CD4-positive, alpha-beta T cell treated with Interleukin-6 for 4 hours (primary cell): ENCODE measurements at regions not wholly inside any gene's neighbourhood (a gene's known extent, or its start where the extent isn't known, plus 50 kb on each side); places are given as distances from the start of the nearest gene placed in this dataset.

Source experiments
- DNase-seq: peaks from one replicate; pipeline ENCODE4 v3.0.0-alpha.2; 2020; ENCODE audit warnings: mixed read lengths

DNA sequence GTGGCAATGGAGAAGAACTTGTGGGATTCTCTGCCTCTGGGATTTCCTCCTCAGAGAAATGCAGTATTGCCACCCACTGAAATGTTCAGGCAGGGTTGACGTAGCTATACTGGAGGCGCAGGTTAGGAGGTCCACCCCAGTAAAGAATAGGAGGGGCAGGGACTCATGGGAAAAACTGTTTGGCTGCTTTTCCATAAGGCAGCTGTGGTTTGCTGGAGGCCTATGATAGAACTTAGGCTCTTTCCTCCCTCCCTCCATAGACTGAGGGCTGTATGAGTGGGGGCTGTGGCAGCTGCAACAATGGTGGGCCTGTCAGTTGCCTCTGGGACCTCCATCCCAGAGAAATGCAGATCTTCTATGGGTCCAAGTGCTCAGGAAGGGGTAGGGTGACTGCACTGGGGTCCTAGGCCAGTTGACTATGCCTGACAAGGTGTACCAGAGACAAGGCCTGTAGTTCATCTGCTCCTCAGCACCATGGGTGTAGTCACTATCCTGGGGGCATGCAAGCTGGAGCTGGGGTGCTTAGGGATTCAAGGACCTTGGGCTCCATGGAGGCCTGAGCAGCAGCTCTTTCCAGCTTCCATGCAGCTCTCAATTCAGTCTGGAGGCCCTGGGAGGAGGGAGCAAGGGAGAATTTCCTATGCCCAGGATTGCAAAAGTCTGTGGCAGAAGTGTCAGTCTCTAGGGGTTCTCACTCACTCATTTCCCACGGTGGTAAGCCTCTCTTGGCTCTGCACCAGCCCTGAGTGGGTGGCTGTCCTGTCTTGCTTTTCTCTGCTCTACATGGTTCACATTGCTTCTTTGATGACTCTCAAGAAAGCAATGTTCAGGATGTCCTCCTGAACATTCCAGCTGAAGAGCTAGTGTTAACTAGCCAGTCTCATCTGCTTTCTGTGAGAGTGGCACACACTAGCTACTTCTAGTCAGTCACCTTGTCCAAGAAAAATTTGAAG, 353.0 kb downstream of the IDS start:
- no peak for DNase-seq

DNA sequence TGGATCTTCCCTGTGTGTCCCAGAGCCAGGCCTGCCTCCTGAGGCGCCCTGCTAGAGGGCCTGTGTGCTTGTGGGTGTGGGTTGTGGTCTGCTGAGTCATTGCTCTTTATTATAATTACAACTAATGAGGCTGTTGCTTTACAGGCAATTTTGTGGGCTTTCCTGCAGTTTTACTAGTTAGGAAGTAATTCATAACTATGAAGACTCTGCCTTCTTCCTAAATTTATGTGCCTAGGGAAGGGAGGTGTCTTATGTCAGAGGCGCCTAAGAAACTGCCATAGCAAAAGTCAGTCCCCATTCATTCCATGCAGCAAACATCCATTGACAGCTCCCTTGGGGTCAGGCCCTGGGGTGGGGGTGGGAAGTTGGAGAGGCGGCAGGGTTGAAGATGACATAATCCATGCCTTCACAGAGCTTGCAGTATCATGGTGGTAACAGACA, 359.2 kb downstream of the IDS start:
- DNase-seq = no peak

DNA sequence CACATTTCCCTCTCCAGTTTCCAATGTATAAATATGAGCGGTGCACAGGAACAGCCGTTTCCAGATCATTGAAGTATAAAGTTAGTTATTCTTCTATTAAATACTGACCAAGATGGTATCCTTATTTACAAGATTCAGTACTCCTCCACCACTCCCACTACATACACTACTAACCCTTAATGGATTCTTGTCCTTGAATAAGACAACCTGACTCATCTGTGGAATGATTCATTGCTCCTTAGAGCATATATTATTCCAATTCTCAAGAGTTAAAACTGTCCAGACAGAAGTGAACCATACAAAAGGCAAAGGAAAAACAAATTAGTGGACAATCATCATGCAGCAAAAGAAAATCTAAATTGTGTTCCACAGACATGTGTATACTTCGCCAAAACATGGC, 373.3 kb downstream of the IDS start:
- no peak for DNase-seq

DNA sequence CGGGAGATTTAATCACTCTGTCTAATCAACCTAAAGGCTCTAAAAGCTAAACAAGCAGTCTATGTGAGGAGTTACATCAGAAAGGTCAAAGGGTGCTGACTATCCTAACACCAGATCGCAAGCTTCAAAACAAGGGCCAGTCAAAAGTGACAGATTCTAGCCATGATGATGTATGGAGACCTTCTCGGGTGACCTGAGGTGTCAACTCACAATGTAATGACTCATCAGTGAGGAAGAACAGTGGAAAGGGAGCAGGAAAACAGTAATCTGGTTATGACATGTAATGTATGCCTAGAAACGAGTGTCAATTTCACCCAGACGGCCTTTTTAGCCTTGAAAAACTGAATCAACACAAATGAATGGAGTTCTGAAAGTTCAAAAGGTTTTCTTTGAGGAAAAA, 375.3 kb downstream of the IDS start:
- no peak for DNase-seq

DNA sequence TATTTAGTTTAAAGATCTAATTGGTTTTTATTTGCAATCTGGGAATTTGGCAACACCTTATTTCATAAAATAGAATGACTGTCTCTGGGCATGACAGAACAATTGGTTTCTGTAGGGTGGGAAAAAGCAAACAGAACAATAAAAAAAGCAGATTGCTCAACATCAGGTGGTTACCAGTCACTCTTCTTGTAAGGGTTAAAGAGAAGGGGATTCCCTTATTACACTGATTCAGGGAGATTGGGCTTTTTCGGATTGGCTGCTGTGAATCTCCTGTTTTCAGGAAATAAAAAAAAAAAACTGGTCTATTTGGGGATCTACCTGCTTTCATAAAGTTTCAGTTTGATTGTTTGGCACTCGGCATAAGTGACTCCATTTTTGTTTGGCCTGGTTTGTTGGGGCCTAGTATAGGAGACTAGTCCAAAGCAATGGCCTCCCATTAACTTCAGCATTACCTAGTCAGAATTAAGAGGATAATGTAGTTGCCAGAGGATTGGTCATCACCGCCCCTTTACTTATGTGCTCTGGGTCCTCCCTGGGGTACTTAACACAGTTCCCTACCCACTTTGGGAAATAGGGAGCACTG, 380.5 kb downstream of the IDS start:
- no peak for DNase-seq

DNA sequence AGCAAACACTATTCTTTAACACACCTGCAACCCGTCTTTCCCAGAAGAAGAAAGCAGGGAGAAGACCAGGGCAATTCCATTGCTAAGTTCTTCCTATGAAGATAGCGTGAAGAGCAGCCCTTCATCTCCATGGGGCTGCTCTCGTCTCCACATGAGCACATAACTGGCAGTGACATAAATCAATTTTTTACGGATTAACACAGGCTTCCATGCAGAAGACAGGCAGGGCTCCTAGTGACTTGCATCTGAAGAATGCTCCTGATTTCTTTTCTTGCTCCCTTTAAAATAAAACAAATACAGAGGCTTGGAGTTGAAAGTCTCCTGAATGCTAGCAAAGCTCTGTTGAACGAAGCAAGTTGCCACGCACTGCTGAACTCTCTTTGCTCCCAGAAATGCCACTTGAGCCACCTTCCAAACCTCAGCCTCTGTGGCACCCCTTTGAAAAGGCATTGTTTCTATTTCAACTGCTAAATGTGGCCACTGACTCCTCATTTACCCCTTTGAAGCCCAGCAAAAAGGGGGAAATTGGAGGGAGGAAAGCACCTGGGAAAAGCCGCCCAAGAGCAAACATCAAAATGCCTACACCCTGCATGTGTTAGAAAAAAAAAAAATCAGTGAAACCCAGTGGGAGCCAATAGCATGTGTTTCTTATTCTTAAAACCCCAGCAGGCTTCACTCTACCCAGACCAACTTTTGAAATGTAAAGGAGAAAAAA, 383.7 kb downstream of the IDS start:
- no peak for DNase-seq

DNA sequence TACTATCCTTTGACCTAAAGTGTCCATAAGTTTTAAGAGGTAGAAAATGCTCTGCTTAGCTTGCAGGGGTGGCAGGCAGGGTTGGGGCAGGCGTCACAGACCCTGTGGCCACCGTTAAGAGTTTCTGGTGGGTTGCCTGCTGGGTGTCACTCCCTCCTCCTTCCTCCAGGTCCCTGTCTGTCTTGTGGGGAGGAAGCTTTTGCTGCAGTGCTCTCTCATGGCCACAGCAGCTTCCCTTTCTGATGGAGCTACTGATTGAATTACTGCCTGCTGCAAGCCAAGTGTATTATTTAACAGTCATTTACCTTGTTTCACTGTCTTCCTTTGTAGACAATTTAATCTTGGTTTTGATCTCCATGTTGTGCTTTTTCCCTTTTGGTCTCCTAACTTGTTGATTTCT, 384.6 kb downstream of the IDS start:
- DNase-seq = no peak

DNA sequence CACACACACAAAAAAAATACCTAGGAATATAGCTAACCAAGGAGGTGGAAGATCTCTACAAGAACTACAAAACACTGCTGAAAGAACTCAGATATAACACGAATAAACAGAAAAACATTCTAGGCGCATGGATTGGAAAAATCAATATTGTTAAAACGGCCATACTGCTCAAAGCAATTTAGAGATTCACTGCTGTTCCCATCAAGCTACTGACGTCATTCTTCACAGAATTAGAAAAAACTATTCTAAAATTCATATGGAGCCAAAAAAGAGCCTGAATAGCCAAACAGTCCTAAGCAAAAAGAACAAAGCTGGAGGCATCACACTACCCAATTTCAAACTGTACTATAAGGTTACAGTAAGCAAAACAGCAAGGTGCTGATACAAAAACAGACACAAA, 390.2 kb downstream of the IDS start:
- DNase-seq = no peak

DNA sequence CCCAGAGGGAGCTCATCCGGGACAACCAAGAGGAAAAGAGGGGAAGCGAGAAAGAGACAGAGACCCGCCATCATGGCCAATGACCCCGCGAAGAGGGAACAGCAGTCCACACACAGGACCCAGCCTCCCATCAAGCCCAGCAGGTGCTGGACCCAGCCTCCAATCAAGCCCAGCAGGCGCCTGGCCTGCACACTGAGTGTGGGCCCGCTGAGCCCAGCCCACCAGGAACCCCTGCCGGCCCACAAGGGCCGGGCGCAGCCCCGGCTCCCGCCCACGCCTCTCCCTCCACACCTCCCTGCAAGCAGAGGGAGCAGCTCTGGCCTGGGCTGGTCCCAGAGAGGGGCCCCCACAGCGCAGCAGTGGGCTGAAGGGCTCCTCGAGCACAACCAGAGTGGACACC, 391.1 kb downstream of the IDS start:
- no peak for DNase-seq

DNA sequence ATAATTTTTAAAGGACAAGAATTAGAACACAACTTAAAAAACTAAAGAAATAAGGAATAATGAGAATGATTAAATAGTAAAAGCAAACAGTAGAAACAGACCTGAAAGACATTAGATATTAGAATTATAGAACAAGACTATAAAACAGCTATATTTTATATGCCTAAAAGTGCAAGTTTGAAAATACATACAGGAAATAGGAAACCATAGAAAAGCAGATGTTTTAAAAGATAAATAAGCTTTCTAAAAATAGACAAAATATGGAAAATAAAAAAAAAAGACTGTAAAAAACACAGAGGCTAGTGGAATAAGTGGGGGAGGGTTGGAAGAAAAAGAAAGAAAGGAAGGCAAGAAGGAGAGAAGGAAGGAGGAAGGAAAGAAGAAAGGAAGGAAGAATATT, 407.3 kb downstream of the IDS start:
- DNase-seq = no peak

DNA sequence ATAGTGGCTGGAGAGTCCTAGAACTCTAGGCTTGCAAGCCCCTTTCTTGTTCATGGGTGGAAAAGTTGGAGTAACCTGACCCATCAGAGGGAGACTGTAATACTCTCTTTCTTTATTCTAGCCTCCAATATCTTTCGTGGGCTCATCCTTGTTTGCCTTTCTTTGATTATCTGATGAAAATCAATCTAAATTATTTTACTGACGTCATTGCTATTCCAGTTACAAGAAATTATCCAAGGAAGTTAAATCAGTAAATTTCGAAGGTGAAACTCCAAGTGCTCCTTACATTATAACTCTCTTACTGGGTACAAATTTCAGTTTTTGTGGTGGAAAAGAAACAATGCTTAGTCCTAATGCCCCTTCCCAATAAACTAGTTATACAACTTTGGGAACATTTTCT, 412.9 kb downstream of the IDS start:
- no peak for DNase-seq

DNA sequence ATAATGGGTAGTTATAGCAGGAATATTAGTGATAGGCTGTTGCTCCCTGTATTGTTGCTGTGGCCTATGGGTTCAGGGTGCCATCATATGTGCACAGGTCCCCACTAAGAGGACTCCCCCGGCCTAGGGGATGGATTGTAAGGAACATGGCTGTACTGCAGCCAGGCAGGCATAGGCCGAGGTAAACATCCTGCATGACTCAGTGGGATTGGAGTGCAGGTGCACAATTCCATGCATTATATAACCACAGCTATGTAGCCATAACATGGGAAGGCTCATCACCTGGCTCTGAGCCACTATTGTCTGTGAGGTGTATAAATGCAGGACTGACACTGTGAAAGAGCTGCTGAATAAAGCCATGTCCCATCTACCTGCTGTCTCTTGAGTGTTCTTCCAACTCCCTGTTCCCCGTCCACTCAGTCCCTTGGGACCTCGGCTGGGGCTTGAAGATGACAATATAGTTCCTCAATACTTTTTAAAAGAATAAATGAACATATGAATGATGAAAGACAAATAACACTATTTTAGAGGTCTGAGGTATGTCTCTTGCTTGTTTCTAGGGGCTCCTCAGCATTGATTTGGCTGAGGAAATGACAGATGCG, 425.2 kb downstream of the IDS start:
- DNase-seq = no peak

DNA sequence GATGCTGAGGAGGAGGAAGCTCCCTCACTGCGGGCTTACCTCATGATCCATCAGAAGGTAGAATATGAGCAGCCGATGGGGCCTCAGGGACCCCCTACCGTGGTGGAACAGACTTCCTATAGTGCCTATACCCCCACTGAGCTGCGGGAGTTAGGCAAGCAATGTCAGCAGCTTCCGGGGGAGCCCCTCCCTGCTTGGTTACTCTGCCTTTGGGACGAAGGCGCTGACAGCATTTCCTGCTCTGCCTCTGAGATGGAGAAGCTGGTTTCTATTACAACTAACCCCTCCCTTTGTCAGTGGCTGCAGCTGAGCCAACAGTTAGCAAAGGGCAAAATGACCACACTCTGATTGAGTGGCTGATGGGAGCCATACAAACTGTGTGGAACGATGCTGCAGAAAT, 430.7 kb downstream of the IDS start:
- DNase-seq = peak; percentile 8

DNA sequence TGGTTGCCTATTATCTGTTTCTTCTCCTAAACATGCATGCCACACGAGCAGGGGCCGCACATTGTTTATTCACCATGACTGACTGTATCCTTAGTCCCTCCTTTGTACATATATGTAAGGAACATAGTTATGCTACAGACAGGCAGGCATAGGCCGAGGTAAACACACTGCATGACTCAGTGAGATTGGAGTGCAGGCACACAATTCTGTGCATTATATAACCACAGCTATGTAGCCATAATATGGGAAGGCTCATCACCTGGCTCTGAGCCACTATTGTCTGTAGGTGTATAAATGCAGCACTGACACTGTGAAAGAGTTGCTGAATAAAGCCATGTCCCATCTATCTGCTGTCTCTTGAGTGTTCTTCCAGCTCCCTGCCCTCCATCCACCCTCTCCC, 431.6 kb downstream of the IDS start:
- DNase-seq = no peak

DNA sequence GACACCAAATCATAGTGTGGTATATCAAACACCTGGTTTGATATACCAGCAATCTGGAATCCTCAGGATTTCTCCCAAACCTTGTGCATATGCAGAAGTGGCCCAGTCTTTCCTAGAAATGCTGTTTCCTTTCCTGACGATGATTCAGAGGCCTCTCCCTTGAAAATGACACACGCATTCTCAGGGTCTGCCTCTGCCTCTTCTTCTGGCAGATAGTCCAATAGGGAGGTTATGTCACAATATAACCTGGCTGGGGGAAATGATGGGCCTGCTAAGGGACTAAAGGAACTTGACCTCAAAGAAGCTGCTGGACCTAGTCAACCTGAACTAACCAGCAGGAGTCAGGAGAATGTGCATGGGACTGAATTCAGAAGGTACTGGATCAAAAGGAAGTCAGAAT, 435.2 kb downstream of the IDS start:
- no peak for DNase-seq

DNA sequence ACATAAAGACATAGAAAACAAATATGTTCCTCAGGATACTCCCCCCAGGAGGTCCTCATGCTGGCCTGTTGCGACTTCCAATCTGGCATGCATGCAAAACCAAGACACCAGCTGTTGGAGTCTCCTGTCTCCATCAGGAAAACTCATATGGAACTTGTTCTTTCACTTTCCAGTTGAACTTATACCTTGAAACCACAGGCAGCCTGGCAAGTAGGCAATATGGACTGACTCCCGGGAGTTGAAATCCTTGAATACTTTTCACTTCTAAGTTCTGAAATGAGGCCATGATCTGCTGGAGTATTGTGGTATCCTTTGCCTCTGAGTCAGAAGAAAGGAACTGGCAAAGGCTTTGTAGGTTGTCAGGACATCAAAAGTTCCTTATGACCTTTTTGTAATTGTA, 444.2 kb downstream of the IDS start:
- no peak for DNase-seq
